T47D (cell line): ENCODE measurements at regions not wholly inside any gene's neighbourhood (a gene's known extent, or its start where the extent isn't known, plus 50 kb on each side); places are given as distances from the start of the nearest gene placed in this dataset.
A peak's percentile ranks its signal among the peaks of the same experiment; 100 is the strongest.
"Not testable (repeated sequence)": the region's sequence is repeated elsewhere in the genome, so short reads cannot be mapped to it uniquely, and the experiment has no call there.

Experiments used
- DNase-seq, 2 experiments: peaks; one replicate each; pipeline versions ENCODE4 v3.0.0 to v3.0.0-alpha.2; 2011 to 2012; ENCODE audit warnings: low read depth in 1 of 2, low spot score in 1 of 2
- JUND ChIP-seq: IDR thresholded peaks from 2 replicates; pipeline ENCODE4 v1.6.1; 2012; ENCODE audit warnings: low read depth
- in situ Hi-C: cut with HindIII; loops from 2 replicates; pipeline ENCODE4 v1.10.0; 2016; ENCODE audit warnings: low sequenced_read_pairs, low pct_unique_long_range_greater_than_20kb

DNA sequence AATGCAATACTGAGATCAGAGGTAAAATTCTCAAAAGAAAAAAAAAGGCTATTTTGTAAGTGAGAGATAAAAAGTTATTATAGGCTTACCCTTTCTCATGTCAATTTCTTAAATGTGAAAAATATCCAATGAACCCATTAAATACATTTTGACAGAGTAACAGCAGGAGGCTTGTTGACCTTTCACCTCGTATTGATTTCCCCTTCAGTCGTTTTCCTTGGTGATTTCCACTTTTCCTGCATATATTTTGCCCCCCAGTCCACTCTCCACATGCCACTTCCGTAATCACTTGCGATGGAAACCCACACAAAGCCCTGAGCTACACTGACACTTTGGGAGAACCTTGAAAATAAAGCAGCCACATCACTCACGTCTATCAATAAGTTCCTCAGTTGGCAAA lies 248.1 kb upstream of the OBI1 start:
- in situ Hi-C loops, result no loop called here
- TF ChIP-seq JUND, result no peak
- DNase-seq, result no peak

DNA sequence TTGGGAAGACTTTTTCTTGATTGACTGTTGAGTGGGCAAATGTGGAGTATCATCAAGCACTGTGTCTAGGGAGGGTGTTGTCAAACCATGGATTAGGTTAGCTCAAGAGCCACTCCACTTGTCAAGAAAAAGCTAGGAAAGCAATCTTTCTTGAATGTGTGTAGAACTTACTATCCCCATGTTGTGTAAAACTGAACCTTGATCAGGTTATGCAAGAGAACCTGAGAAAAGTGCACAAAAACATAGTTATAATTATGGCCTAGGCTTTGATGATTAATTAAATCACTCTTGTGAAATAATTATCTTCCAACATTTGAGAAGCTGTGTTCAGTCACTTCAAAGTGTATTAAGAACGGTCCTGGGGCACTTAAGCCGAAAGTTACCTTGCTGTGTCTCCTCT lies 238.2 kb upstream of the OBI1 start:
- TF ChIP-seq JUND, result no peak
- in situ Hi-C loops, result no loop called here
- no peak for DNase-seq

DNA sequence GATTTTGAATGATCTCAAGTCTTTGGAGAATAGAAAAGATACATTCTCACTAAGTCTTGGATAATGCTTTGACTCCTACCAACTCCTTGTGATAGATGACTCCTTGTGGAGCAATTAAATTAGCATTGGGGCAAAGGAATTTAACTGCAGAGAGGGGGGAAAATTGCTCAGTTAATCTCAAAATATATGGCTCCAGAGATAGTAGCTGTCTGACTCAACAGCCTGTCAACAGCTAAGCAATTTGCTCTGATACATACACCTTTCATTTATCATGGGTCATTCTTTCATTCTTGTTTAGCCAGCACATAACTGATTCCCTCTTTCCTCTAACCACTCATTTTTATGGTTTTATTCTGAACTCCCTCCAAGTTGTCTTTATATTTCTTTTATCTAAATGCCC lies 225.6 kb upstream of the OBI1 start:
- no peak for DNase-seq
- in situ Hi-C loops, result no loop called here
- TF ChIP-seq JUND, result no peak

DNA sequence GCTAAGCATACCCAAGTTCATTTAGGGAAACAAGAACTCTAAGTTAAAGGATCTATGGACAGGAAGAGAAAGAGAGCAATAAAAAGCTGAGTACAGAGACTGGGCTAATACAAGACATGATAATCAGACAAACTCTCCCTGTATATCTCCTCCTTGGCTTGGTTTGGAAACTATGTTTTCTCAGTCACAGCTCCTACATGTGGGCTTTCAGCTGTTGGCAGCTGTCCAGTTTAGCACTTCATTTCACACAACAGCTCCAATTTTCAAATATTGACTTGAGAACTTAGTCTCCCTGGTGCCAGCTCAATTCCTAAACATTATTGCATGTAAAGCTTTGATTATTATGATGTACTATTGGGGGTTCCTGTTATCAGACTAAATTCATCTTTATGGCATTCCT lies 222.8 kb upstream of the OBI1 start:
- no peak for DNase-seq
- TF ChIP-seq JUND, result no peak

DNA sequence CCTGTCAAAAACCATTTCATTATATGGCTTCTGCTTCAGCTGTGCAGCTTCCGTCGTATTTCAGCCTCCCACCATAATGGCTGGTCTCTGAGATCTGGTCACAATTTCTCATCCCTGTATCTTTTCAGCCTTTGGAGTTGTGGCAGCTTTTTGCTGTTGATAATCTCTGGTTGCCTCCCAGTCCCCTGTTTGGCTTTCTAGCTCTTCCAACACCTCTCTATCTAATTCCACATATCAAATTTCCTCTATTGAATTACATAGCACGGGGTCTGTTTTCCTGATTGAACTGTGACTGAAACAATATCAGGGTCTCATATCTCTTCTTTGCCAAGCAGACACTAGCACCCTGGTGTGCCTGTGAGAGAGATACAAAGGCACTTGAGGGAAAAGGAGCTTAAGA lies 222.1 kb upstream of the OBI1 start:
- TF ChIP-seq JUND, result no peak
- DNase-seq, result no peak
- in situ Hi-C loops, result no loop called here

More for the DNA sequence above, 222.8 kb upstream of the OBI1 start:
- in situ Hi-C loops, result no loop called here

- in situ Hi-C loops, result no loop called here
- no peak for TF ChIP-seq JUND
- no peak for DNase-seq
Measured at GRCh38 chr13:78876915-78877549, 218.1 kb upstream of the OBI1 start.

- no peak for TF ChIP-seq JUND
- in situ Hi-C loops, result no loop called here
- peak in 1 of 2 experiments; percentile 10 for DNase-seq
Measured at GRCh38 chr13:78875792-78876580, 217.0 kb upstream of the OBI1 start.

DNA sequence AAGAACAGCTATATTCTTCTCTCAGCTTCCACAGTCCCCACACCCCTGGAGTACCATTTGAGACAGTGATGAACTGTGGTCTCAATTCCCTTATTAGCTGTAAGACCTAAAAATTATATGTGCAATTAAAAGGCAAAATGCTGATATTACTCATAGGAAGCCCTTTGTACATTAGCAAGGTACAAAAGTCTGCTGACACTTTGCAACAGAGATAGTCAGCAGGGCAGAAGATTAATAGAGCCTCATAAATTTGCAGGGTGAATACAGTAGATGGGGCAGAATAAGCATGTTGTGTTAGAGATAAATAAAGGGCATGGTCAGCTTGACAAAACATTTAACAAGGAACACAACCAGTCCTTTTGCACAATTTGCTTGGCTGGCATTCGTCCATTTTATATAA lies 210.0 kb upstream of the OBI1 start:
- in situ Hi-C loops, result no loop called here
- TF ChIP-seq JUND, result no peak
- no peak for DNase-seq

GRCh38 chr13:78867655-78868054 lies 208.7 kb upstream of the OBI1 start:
- TF ChIP-seq JUND, result no peak
- DNase-seq, result no peak
- in situ Hi-C loops, result no loop called here

GRCh38 chr13:78866076-78866475 lies 207.1 kb upstream of the OBI1 start:
- in situ Hi-C loops, DNase-seq: not testable (repeated sequence)

DNA sequence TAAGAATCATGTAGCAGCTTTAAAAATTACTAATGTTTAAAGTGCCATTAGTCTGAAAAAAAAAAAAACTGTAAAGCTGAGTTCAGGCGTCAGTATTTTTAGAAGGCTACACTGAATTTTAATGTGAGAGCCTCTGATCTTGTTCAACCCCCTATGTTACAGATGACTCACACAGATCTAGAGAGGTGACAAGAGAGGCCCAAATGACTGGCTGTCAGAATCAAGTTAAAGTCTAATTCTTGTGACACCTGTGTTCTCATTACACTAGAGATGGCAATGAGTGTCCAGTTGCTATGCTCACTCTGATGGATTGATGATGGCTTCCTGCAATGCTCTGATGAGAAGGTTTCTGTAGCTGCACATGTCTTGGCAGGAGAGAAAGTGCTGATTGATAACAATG lies 203.5 kb upstream of the OBI1 start:
- TF ChIP-seq JUND, result no peak
- no peak for DNase-seq
- in situ Hi-C loops, result no loop called here

GRCh38 chr13:78852709-78853108 lies 193.8 kb upstream of the OBI1 start:
- in situ Hi-C loops, result no loop called here
- no peak for TF ChIP-seq JUND
- DNase-seq, result no peak

DNA sequence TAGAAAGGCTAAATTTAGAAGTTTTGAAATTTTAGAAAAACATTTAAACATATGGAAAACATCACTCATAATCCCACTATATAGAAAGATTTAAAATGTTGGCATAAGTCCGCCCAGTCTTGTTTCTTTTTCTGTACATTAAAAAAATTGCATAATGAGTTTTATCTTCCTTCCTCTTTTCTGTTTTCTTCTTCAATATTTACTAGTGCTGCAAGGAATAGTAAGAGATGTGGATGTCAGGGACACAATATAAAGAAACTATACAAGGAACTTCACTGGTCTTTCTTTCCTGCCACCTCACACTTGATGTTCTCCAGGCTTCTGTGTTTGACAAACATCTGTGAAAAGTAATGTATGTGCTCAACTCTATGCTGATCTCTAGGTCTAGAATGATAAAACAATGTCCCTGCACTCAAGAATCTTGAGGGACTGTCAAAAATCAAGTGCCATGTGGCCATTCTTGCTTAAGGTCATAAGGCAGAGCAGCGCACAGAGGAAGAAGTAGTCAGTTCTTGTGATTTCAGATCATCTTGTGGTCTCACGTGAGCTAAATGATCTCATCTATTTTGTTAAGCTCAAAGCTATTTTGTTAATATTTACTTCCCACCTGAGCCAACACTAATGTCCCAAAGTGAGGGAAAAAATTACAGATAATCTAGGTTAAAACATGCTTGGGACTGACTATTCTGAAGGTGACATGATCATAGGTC lies 186.9 kb upstream of the OBI1 start:
- in situ Hi-C loops, result no loop called here
- no peak for DNase-seq
- no peak for TF ChIP-seq JUND
